Neuronal stem cell (in vitro differentiated cells): ENCODE measurements at regions not wholly inside any gene's neighbourhood (a gene's known extent, or its start where the extent isn't known, plus 50 kb on each side); places are given as distances from the start of the nearest gene placed in this dataset.

Experiments used
- DNase-seq: peaks from one replicate; pipeline ENCODE4 v3.0.0-alpha.2; 2013; ENCODE audit warnings: low spot score
- H2AFZ ChIP-seq: one replicate; pipeline ENCODE4 v1.6.1; 2013; ENCODE audit warnings: mild to moderate bottlenecking, low read length, inconsistent platforms
- H2AK5ac ChIP-seq: 2 replicates; pipeline ENCODE4 v1.6.1; 2013; ENCODE audit warnings: low read depth, mild to moderate bottlenecking, inconsistent platforms, low read length, moderate library complexity, mixed read lengths
- H2BK120ac ChIP-seq: 2 replicates; pipeline ENCODE4 v1.6.1; 2013; ENCODE audit warnings: low read depth, mild to moderate bottlenecking, inconsistent platforms, low read length, moderate library complexity, mixed read lengths
- H2BK12ac ChIP-seq: one replicate; pipeline ENCODE4 v1.6.1; 2013; ENCODE audit warnings: low read length, inconsistent platforms
- H2BK15ac ChIP-seq: 2 replicates; pipeline ENCODE4 v1.6.1; 2013; ENCODE audit warnings: mild to moderate bottlenecking, low read length, inconsistent platforms, mixed read lengths
- H2BK5ac ChIP-seq: one replicate; pipeline ENCODE4 v1.6.1; 2013; ENCODE audit warnings: inconsistent platforms, mild to moderate bottlenecking, low read length, moderate library complexity
- H3K14ac ChIP-seq: one replicate; pipeline ENCODE4 v1.6.1; 2013; ENCODE audit warnings: low read length, inconsistent platforms
- H3K18ac ChIP-seq: 2 replicates; pipeline ENCODE4 v1.6.1; 2013; ENCODE audit warnings: low read length, inconsistent platforms
- H3K23ac ChIP-seq: 2 replicates; pipeline ENCODE4 v1.6.1; 2013; ENCODE audit warnings: low read depth, mild to moderate bottlenecking, mixed read lengths, low read length, inconsistent platforms; ENCODE audit not compliant: poor library complexity
- H3K27ac ChIP-seq: replicated peaks from 3 replicates; pipeline ENCODE4 v1.5.1; 2013; ENCODE audit warnings: low read length, inconsistent platforms
- H3K27me3 ChIP-seq, 3 experiments: 2 replicates each; pipeline ENCODE4 v1.6.1; 2013; ENCODE audit warnings: low read length in 3 of 3, mild to moderate bottlenecking in 2 of 3, inconsistent platforms in 1 of 3, low read depth in 1 of 3, mixed read lengths in 1 of 3, moderate library complexity in 1 of 3; ENCODE audit not compliant: control insufficient read depth in 3 of 3, insufficient read depth in 3 of 3
- H3K36me3 ChIP-seq, 2 donors: replicated peaks in 1 of 2; 2 replicates each; pipeline ENCODE4 v1.6.1; 2013; ENCODE audit warnings: low read length in 2 of 2; ENCODE audit not compliant: control insufficient read depth in 2 of 2, insufficient read depth in 2 of 2
- H3K4ac ChIP-seq: 2 replicates; pipeline ENCODE4 v1.6.1; 2013; ENCODE audit warnings: inconsistent platforms, mild to moderate bottlenecking, low read length, moderate library complexity
- H3K4me1 ChIP-seq, 2 donors: 1 replicate in 1 of 2; 2 replicates in 1 of 2; pipeline ENCODE4 v1.6.1; 2013; ENCODE audit warnings: low read length in 2 of 2, low read depth in 1 of 2; ENCODE audit not compliant: control insufficient read depth in 2 of 2, insufficient read depth in 1 of 2
- H3K4me2 ChIP-seq: one replicate; pipeline ENCODE4 v1.6.1; 2013; ENCODE audit warnings: mild to moderate bottlenecking, low read length, inconsistent platforms; ENCODE audit not compliant: insufficient read depth, poor library complexity, severe bottlenecking
- H3K4me3 ChIP-seq, 2 donors: 2 replicates each; pipeline ENCODE4 v1.5.1; 2013; ENCODE audit warnings: low read length in 2 of 2, mild to moderate bottlenecking in 2 of 2, inconsistent platforms in 1 of 2, moderate library complexity in 1 of 2
- H3K79me1 ChIP-seq: one replicate; pipeline ENCODE4 v1.6.1; 2013; ENCODE audit warnings: low read depth, mild to moderate bottlenecking, inconsistent platforms, low read length, moderate library complexity
- H3K9ac ChIP-seq: one replicate; pipeline ENCODE4 v1.6.1; 2013; ENCODE audit warnings: mild to moderate bottlenecking, low read depth, low read length, inconsistent platforms; ENCODE audit not compliant: poor library complexity
- H3K9me3 ChIP-seq, 2 donors: replicated peaks in 1 of 2; 2 replicates each; pipeline versions ENCODE3 to v1.6.1; 2013; ENCODE audit warnings: low read length in 2 of 2, mild to moderate bottlenecking in 2 of 2, inconsistent platforms in 1 of 2, low read depth in 1 of 2, mixed read lengths in 1 of 2, moderate library complexity in 1 of 2; ENCODE audit not compliant: control insufficient read depth in 2 of 2, insufficient read depth in 1 of 2
- H4K8ac ChIP-seq: one replicate; pipeline ENCODE4 v1.6.1; 2013; ENCODE audit warnings: low read depth, mild to moderate bottlenecking, inconsistent platforms, low read length, moderate library complexity
- H4K91ac ChIP-seq: one replicate; pipeline ENCODE4 v1.6.1; 2013; ENCODE audit warnings: low read length, low read depth, mild to moderate bottlenecking, inconsistent platforms; ENCODE audit not compliant: poor library complexity
- WGBS, 2 donors: extraction: QIAGEN DNeasy Blood & Tissue Kit; methylation state at CpG; one replicate each; pipeline ENCODE4 v1.1.7; 2013; ENCODE audit warnings: missing lambda C conversion rate in 2 of 2, mixed read lengths in 1 of 2; ENCODE audit not compliant: insufficient read length in 2 of 2, insufficient replicate concordance in 1 of 2; ENCODE audit errors: extremely low coverage in 2 of 2; 5-methylcytosine and 5-hydroxymethylcytosine counted together

- Histone ChIP-seq H2BK15ac (no peak overlapping the region), H3K79me1 (no peaks in the 10 kb centered on the region), H3K9ac (no peak overlapping the region), H3K14ac (no peak overlapping the region), H3K36me3 (no peaks in the 10 kb centered on the region), H3K27me3 (no peaks in the 10 kb centered on the region), H2BK12ac (no peak overlapping the region), H3K18ac (no peak overlapping the region), H4K8ac (no peak overlapping the region), H3K9me3 (no peaks in the 10 kb centered on the region), H4K91ac (no peak overlapping the region), H2AK5ac (no peak overlapping the region), H3K4me2 (no peak overlapping the region), H3K23ac (no peak overlapping the region), H2BK5ac (no peak overlapping the region), H3K4me3 (no peak overlapping the region), H2AFZ (no peak overlapping the region), H3K4ac (no peak overlapping the region), H3K4me1 (no peaks in the 10 kb centered on the region), H3K27ac (no peak overlapping the region), H2BK120ac (no peak overlapping the region)
- WGBS, 2 donors = no CpG with 5 or more reads among the region's 4 CpGs
- no peak for DNase-seq
Measured at GRCh38 chr6:23323897-23324296, 754.5 kb downstream of the HDGFL1 start.

- Histone ChIP-seq H3K23ac (no peak overlapping the region), H2AK5ac (no peak overlapping the region), H3K4me2 (no peak overlapping the region), H4K91ac (no peak overlapping the region), H3K18ac (no peak overlapping the region), H3K36me3 (no peaks in the 10 kb centered on the region), H3K4me3 (no peak overlapping the region), H3K9me3 (no peaks in the 10 kb centered on the region), H2BK15ac (no peak overlapping the region), H2BK5ac (no peak overlapping the region), H2BK12ac (no peak overlapping the region), H3K27ac (no peak overlapping the region), H3K9ac (no peak overlapping the region), H3K27me3 (no peaks in the 10 kb centered on the region), H4K8ac (no peak overlapping the region), H3K4me1 (no peaks in the 10 kb centered on the region), H2BK120ac (no peak overlapping the region), H2AFZ (no peak overlapping the region), H3K79me1 (no peaks in the 10 kb centered on the region), H3K4ac (no peak overlapping the region), H3K14ac (no peak overlapping the region)
- no CpG with 5 or more reads among the region's 3 CpGs for WGBS, 2 donors
- no peak for DNase-seq
Measured at GRCh38 chr6:23325065-23325464, 755.7 kb downstream of the HDGFL1 start.

DNA sequence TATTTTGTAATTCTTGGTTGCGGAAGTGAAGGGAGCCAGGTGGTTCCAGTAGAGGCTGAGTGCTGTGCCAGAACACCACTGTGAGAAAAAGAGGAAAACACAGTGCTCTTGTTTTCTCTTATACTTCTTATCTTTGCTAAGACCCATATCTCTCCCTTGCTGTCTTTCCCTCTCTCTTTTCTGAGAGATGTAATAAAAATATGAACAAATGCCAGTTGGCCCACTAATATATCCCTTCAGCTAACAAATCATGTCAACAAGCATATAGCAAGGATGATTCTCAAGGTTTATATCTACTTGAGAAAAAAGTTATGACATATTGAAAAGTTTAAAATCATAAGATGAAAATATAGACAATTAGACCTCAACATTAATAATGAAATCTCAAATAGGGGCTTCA lies 758.3 kb downstream of the HDGFL1 start:
- Histone ChIP-seq H4K8ac (no peak overlapping the region), H3K4me2 (no peak overlapping the region), H3K27me3 (no peaks in the 10 kb centered on the region), H2BK12ac (no peak overlapping the region), H3K9me3 (no peaks in the 10 kb centered on the region), H3K23ac (no peak overlapping the region), H2AK5ac (no peak overlapping the region), H3K4me1 (no peaks in the 10 kb centered on the region), H3K9ac (no peak overlapping the region), H3K4me3 (no peak overlapping the region), H4K91ac (no peak overlapping the region), H3K27ac (no peak overlapping the region), H3K79me1 (no peaks in the 10 kb centered on the region), H3K18ac (no peak overlapping the region), H2BK5ac (no peak overlapping the region), H3K14ac (no peak overlapping the region), H3K36me3 (no peaks in the 10 kb centered on the region), H2BK120ac (no peak overlapping the region), H3K4ac (no peak overlapping the region), H2BK15ac (no peak overlapping the region), H2AFZ (no peak overlapping the region)
- WGBS, 2 donors = no CpG with 5 or more reads among the region's 1 CpG
- DNase-seq = no peak

DNA sequence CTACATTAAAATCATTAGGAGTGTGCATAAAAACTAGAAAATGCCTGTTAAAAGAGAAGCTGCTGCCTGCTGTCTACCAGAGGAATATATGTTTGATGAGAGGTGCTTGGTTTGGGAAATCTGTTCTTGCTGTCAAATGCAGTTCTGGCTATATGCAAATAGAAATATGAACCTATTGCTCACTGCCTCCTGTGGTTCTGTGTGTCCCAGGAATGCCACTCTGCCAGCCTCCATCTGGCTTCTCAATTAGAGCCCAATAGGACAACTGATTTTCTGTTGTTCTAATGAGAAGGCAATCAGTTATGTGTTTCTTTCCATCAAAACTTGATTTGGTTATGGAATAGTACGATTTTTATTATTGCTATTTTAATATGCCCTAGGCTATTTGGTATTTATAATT lies 759.7 kb downstream of the HDGFL1 start:
- no peak overlapping the region for H3K9ac ChIP-seq
- no peaks in the 10 kb centered on the region for H3K36me3 ChIP-seq
- H3K4ac ChIP-seq = no peak overlapping the region
- no peak overlapping the region for H2BK12ac ChIP-seq
- no peak overlapping the region for H3K27ac ChIP-seq
- no peaks in the 10 kb centered on the region for H3K79me1 ChIP-seq
- H3K4me1 ChIP-seq = no peaks in the 10 kb centered on the region
- H2BK15ac ChIP-seq = no peak overlapping the region
- no peak overlapping the region for H4K91ac ChIP-seq
- no peak overlapping the region for H2BK5ac ChIP-seq
- H3K4me3 ChIP-seq = no peak overlapping the region
- WGBS, 2 donors = no CpG with 5 or more reads among the region's 1 CpG
- H3K18ac ChIP-seq = no peak overlapping the region
- no peak overlapping the region for H2AFZ ChIP-seq
- H2AK5ac ChIP-seq = no peak overlapping the region
- no peak overlapping the region for H4K8ac ChIP-seq
- DNase-seq = no peak
- no peak overlapping the region for H3K23ac ChIP-seq
- no peak overlapping the region for H3K14ac ChIP-seq
- H3K4me2 ChIP-seq = no peak overlapping the region
- H3K9me3 ChIP-seq = no peaks in the 10 kb centered on the region
- no peaks in the 10 kb centered on the region for H3K27me3 ChIP-seq
- no peak overlapping the region for H2BK120ac ChIP-seq
